ENCODE measurements at regions not wholly inside any gene's neighbourhood (a gene's known extent, or its start where the extent isn't known, plus 50 kb on each side); places are given as distances from the start of the nearest gene placed in this dataset.

GRCh38 chr12:91663744-91664143 lies 481.1 kb upstream of the DCN start:
- TF ChIP-seq, protein P1, sequence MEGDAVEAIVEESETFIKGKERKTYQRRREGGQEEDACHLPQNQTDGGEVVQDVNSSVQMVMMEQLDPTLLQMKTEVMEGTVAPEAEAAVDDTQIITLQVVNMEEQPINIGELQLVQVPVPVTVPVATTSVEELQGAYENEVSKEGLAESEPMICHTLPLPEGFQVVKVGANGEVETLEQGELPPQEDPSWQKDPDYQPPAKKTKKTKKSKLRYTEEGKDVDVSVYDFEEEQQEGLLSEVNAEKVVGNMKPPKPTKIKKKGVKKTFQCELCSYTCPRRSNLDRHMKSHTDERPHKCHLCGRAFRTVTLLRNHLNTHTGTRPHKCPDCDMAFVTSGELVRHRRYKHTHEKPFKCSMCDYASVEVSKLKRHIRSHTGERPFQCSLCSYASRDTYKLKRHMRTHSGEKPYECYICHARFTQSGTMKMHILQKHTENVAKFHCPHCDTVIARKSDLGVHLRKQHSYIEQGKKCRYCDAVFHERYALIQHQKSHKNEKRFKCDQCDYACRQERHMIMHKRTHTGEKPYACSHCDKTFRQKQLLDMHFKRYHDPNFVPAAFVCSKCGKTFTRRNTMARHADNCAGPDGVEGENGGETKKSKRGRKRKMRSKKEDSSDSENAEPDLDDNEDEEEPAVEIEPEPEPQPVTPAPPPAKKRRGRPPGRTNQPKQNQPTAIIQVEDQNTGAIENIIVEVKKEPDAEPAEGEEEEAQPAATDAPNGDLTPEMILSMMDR (IDR thresholded peaks at IDR 0.05; ENCODE audit: insufficient read depth, low read length): no peak
- TF ChIP-seq SPI1 (IDR thresholded peaks at IDR 0.05; ENCODE audit: borderline replicate concordance, low read depth) (no peak), GABPA (IDR thresholded peaks at IDR 0.05; ENCODE audit: low read depth) (no peak)
- TF ChIP-seq, protein P2, sequence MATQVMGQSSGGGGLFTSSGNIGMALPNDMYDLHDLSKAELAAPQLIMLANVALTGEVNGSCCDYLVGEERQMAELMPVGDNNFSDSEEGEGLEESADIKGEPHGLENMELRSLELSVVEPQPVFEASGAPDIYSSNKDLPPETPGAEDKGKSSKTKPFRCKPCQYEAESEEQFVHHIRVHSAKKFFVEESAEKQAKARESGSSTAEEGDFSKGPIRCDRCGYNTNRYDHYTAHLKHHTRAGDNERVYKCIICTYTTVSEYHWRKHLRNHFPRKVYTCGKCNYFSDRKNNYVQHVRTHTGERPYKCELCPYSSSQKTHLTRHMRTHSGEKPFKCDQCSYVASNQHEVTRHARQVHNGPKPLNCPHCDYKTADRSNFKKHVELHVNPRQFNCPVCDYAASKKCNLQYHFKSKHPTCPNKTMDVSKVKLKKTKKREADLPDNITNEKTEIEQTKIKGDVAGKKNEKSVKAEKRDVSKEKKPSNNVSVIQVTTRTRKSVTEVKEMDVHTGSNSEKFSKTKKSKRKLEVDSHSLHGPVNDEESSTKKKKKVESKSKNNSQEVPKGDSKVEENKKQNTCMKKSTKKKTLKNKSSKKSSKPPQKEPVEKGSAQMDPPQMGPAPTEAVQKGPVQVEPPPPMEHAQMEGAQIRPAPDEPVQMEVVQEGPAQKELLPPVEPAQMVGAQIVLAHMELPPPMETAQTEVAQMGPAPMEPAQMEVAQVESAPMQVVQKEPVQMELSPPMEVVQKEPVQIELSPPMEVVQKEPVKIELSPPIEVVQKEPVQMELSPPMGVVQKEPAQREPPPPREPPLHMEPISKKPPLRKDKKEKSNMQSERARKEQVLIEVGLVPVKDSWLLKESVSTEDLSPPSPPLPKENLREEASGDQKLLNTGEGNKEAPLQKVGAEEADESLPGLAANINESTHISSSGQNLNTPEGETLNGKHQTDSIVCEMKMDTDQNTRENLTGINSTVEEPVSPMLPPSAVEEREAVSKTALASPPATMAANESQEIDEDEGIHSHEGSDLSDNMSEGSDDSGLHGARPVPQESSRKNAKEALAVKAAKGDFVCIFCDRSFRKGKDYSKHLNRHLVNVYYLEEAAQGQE (IDR thresholded peaks at IDR 0.05; ENCODE audit: insufficient replicate concordance, low read depth): no peak
